Activated naive CD4-positive, alpha-beta T cell treated with anti-CD3 and anti-CD28 coated beads for 36 hours (primary cell): ENCODE measurements at regions not wholly inside any gene's neighbourhood (a gene's known extent, or its start where the extent isn't known, plus 50 kb on each side); places are given as distances from the start of the nearest gene placed in this dataset.

Source experiments
- CTCF ChIA-PET: fragments of 350-600 bp; sonication (Branson Sonifier 250); formaldehyde crosslinking; loops from one replicate; lab custom pipeline; 2021; ENCODE audit warnings: antibody characterized with exemption; lab: Charles Lee
- DNase-seq: peaks from one replicate; pipeline ENCODE4 v3.0.0-alpha.2; 2020
- H3K27ac Mint-ChIP-seq: one replicate; pipeline ENCODE4 v1.8.0; 2021; ENCODE audit warnings: mild to moderate bottlenecking, mixed read lengths
- H3K27me3 Mint-ChIP-seq: one replicate; pipeline ENCODE4 v1.8.0; 2021; ENCODE audit warnings: low read depth, mixed read lengths
- H3K36me3 Mint-ChIP-seq: one replicate; pipeline ENCODE4 v1.8.0; 2021; ENCODE audit warnings: low read depth, mixed read lengths
- H3K4me1 Mint-ChIP-seq: one replicate; pipeline ENCODE4 v1.8.0; 2021; ENCODE audit warnings: low read depth, mixed read lengths
- H3K4me3 Mint-ChIP-seq: one replicate; pipeline ENCODE4 v1.8.0; 2021; ENCODE audit warnings: mild to moderate bottlenecking, moderate library complexity, mixed read lengths
- H3K9me3 Mint-ChIP-seq: one replicate; pipeline ENCODE4 v1.8.0; 2021; ENCODE audit warnings: mixed read lengths
- intact Hi-C: fragments of 100-400 bp; cut with micrococcal nuclease; formaldehyde crosslinking; loops from one replicate; pipeline ENCODE4 v1.15.1; 2023

DNA sequence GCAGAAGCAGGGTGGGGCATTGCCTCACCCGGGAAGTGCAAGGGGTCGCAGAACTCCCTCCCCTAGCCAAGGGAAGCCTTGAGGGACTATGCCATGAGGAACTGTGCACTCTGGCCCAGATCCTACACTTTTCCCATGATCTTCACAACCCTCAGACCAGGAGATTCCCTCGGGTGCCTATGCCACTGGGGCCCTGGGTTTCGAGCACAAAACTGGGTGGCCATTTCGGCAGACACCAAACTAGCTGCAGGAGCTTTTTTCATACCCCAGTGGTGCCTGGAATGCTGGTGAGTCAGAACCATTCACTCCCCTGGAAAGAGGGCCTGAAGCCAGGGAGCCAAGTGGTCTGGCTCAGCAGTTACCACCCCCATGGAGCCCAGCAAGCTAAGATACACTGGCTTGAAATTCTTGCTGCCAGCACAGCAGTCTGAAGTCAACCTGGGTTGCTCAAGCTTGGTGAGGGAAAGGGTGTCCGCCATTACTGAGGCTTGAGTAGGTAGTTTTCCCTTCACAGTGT lies 573.7 kb upstream of the ANO3 start:
- H3K9me3 Mint-ChIP-seq: peaks cover 6% of the 10 kb centered on the region
- no peak overlapping the region for H3K4me3 Mint-ChIP-seq
- CTCF ChIA-PET: no interaction called here
- no peaks in the 10 kb centered on the region for H3K36me3 Mint-ChIP-seq
- intact Hi-C loops: no loop called here
- no peaks in the 10 kb centered on the region for H3K27me3 Mint-ChIP-seq
- H3K27ac Mint-ChIP-seq: no peak overlapping the region
- DNase-seq: no peak
- no peaks in the 10 kb centered on the region for H3K4me1 Mint-ChIP-seq

DNA sequence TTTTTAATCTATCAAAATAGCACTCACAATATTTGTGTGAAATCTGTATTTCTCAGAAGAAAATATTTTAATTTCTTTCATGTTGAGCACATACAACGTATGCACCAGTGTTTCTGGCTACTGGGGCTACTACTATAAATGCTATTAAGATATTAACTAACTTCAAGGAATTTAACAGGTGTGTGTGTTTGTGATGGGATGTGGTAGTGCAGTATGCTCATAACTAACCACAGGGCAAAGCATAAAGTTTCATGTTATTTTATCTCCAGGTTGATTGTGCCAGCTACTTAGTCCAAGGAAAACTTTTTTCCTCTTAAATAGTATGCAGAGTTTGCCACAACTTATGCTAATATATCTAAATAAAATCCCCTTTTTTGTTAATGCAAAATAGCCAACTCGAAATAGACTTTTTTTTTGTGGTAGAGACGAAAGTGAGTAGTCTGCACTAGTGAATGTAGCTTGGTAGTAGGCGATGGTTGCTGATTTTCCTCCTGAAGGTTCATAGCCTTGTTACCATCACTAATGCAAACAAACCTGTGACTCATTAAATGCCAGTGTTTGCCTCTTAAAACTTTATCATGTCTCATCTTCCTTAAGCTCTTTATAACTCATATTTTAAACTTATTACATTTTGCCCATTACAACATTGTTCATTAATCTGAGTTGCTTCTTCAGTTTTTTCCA lies 565.5 kb upstream of the ANO3 start:
- Mint-ChIP-seq H3K4me3 (no peak overlapping the region), H3K9me3 (peaks cover 8% of the 10 kb centered on the region), H3K4me1 (no peaks in the 10 kb centered on the region), H3K27ac (no peak overlapping the region), H3K36me3 (no peaks in the 10 kb centered on the region), H3K27me3 (no peaks in the 10 kb centered on the region)
- intact Hi-C loops: no loop called here
- CTCF ChIA-PET: no interaction called here
- no peak for DNase-seq

DNA sequence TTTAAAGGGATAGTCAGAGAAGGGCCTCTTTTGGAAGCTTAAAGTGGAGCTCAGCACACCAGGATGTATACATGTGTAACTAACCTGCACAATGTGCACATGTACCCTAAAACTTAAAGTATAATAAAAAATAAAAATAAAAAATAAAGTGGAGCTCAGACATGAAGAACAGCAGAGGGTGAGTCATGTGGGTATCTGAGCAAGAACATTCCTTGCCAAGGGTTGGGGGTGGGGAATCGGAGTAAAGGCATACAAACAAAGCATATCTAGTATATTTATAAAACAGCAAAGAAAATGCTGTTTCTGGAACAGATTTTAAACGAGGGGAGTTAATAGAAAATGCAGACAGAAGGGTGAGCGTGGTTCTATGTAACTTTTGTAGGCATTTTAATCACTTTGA lies 562.6 kb upstream of the ANO3 start:
- H3K4me3 Mint-ChIP-seq: no peak overlapping the region
- no peak for DNase-seq
- intact Hi-C loops: no loop called here
- H3K36me3 Mint-ChIP-seq: no peaks in the 10 kb centered on the region
- H3K4me1 Mint-ChIP-seq: no peaks in the 10 kb centered on the region
- H3K27me3 Mint-ChIP-seq: no peaks in the 10 kb centered on the region
- H3K9me3 Mint-ChIP-seq: peaks cover 5% of the 10 kb centered on the region
- H3K27ac Mint-ChIP-seq: no peak overlapping the region
- CTCF ChIA-PET: no interaction called here

DNA sequence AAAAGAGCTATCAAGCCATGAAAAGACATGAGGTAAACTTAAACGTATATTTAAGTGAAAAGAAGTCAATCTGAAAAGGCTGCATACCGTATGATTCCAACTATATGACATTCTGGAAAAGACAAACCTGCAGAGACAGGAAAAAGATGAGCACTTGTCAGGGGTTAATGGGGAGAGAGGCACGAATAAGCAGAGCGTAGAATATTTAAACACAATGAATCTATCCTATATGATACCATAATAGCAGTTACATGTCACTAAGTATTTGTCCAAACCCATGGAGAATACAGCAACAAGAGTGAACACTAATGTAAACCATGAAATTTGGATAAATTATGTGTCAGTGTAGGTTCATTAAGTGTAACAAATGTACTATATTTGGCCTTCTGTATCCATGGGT lies 560.3 kb upstream of the ANO3 start:
- H3K36me3 Mint-ChIP-seq: no peaks in the 10 kb centered on the region
- CTCF ChIA-PET: no interaction called here

DNA sequence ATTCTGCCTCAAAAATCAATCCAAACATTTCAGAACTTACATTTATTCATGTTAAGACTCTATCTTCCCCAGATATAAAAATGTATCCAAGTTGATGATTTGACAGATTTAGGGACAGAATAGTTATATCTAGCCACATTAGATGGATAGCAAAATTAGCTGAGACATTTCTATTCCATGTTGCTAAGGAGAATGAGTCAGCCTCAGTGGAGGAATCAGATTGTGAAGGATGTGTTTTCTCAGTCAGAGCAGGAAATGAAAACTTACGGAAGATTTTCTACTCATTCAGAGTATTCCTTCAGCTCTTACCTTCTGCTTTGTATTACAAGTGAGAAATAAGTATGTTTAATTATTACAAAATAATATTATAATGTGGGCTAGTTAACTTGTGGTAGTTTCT lies 556.3 kb upstream of the ANO3 start:
- CTCF ChIA-PET: no interaction called here
- Mint-ChIP-seq H3K9me3 (peaks cover 5% of the 10 kb centered on the region), H3K4me3 (no peak overlapping the region), H3K36me3 (no peaks in the 10 kb centered on the region), H3K27ac (no peak overlapping the region), H3K27me3 (no peaks in the 10 kb centered on the region), H3K4me1 (no peaks in the 10 kb centered on the region)
- intact Hi-C loops: no loop called here
- no peak for DNase-seq

More for the DNA sequence above, 560.3 kb upstream of the ANO3 start:
- H3K4me1 Mint-ChIP-seq: no peaks in the 10 kb centered on the region
- intact Hi-C loops: no loop called here
- H3K4me3 Mint-ChIP-seq: no peak overlapping the region
- DNase-seq: no peak
- H3K27ac Mint-ChIP-seq: no peak overlapping the region
- H3K27me3 Mint-ChIP-seq: no peaks in the 10 kb centered on the region
- H3K9me3 Mint-ChIP-seq: peaks cover 5% of the 10 kb centered on the region

DNA sequence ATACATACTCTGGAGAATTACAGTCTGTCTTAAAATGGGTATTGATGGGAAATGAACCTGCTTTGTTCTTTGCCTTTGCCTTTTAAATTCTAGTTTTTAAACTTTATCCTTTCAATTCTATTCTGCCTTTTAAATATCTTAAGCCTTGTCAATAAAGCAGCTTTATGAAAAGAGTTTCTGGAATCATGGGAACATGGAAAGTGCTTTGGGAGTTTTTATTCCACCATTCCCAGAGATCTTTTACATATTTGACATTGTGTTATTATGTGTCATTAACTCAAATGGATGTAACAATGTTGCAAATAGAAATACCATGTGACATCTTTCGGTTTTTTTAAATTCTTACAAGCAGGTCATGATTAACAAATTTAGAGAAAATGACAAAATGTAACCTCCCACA lies 555.7 kb upstream of the ANO3 start:
- no peaks in the 10 kb centered on the region for H3K36me3 Mint-ChIP-seq
- H3K4me3 Mint-ChIP-seq: no peak overlapping the region
- H3K4me1 Mint-ChIP-seq: no peaks in the 10 kb centered on the region
- H3K27ac Mint-ChIP-seq: no peak overlapping the region
- H3K9me3 Mint-ChIP-seq: no peaks in the 10 kb centered on the region
- no peak for DNase-seq
- intact Hi-C loops: no loop called here
- CTCF ChIA-PET: no interaction called here
- no peaks in the 10 kb centered on the region for H3K27me3 Mint-ChIP-seq

DNA sequence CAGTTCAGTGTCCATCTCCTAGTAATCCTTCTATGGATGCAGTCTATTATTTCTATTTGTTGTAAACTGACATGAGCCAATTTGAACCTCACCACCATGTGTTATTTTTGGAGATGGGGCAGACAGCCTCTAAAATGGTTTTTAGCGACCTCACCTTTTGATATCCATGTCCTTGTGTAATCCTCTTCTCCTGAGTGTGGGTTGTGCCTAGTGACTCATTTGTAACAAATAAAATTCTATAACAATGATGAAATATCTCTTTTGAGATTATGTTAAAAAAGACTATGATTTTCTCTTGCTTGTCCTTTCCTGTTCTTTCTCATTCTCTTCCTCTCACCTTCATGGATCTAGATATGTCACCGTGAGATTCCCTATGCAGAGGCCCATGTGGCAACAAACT lies 554.6 kb upstream of the ANO3 start:
- no peak overlapping the region for H3K27ac Mint-ChIP-seq
- intact Hi-C loops: no loop called here
- no peaks in the 10 kb centered on the region for H3K36me3 Mint-ChIP-seq
- peaks cover 3% of the 10 kb centered on the region for H3K9me3 Mint-ChIP-seq
- no peaks in the 10 kb centered on the region for H3K4me1 Mint-ChIP-seq
- H3K27me3 Mint-ChIP-seq: no peaks in the 10 kb centered on the region
- CTCF ChIA-PET: no interaction called here
- no peak for DNase-seq
- no peak overlapping the region for H3K4me3 Mint-ChIP-seq

DNA sequence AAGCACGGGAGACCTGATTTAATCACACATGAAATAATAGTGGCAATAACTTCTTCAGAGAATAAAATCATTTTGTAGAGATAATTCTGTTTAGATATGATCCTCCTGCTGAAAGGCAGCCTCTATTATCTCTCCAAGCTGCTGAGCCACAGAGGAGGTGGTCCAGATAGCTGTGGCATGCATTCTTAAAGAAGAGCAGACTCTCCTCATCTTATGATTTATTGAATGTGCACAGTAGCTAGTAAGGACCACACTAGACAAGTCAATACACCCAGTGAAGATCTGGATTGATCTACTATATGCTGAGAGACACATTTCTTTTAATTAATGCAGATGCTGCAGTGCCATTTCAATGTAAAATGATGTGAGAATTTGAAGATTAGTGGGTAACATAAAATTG lies 552.9 kb upstream of the ANO3 start:
- no peaks in the 10 kb centered on the region for H3K27me3 Mint-ChIP-seq
- DNase-seq: no peak
- H3K9me3 Mint-ChIP-seq: peaks cover 6% of the 10 kb centered on the region
- H3K4me3 Mint-ChIP-seq: no peak overlapping the region
- CTCF ChIA-PET: no interaction called here
- intact Hi-C loops: no loop called here
- no peaks in the 10 kb centered on the region for H3K4me1 Mint-ChIP-seq
- no peaks in the 10 kb centered on the region for H3K36me3 Mint-ChIP-seq
- no peak overlapping the region for H3K27ac Mint-ChIP-seq

DNA sequence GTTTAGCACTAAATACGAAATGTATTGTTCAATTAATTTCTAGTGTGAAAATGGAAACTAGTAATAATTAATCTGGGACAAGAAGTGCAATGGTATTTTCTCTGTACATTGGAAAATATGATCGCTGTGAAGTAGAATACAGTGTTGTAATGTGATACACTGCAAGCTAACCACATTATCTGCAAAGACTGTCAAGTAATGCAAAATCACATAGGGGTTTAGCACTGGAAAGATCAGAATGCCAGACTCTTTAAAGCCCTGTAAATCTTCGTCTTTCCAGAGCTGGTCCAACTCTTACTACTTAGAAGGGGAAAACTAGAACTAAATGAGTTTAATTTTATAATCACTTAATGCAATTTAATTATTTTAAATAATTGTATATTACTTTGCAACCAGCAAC lies 544.5 kb upstream of the ANO3 start:
- H3K4me3 Mint-ChIP-seq: no peak overlapping the region
- DNase-seq: no peak
- H3K27me3 Mint-ChIP-seq: no peaks in the 10 kb centered on the region
- no peaks in the 10 kb centered on the region for H3K36me3 Mint-ChIP-seq
- H3K9me3 Mint-ChIP-seq: peaks cover 7% of the 10 kb centered on the region
- CTCF ChIA-PET: no interaction called here
- intact Hi-C loops: no loop called here
- no peak overlapping the region for H3K27ac Mint-ChIP-seq
- no peaks in the 10 kb centered on the region for H3K4me1 Mint-ChIP-seq

DNA sequence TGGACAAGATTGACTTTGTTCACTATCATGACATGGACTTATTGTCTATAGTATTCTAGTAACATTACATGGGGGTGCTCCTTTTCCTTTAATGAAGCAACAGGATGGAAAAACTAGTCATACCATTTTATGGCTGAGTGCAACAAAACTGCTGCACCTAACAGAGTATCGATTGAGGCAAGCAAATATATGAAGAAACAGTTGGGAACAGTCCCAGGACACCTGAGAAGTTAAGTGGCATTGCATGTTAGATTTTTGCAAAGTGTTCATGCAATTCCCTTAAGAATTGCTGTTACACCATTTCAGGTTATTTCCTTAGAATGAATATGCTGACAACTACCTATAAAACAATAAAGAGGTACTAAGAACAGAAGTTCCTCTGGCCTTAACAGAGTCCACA lies 541.5 kb upstream of the ANO3 start:
- Mint-ChIP-seq H3K9me3 (peaks cover 1% of the 10 kb centered on the region), H3K4me1 (no peaks in the 10 kb centered on the region), H3K27me3 (no peaks in the 10 kb centered on the region), H3K4me3 (no peak overlapping the region), H3K27ac (no peak overlapping the region), H3K36me3 (no peaks in the 10 kb centered on the region)
- DNase-seq: no peak
- intact Hi-C loops: no loop called here
- CTCF ChIA-PET: no interaction called here

DNA sequence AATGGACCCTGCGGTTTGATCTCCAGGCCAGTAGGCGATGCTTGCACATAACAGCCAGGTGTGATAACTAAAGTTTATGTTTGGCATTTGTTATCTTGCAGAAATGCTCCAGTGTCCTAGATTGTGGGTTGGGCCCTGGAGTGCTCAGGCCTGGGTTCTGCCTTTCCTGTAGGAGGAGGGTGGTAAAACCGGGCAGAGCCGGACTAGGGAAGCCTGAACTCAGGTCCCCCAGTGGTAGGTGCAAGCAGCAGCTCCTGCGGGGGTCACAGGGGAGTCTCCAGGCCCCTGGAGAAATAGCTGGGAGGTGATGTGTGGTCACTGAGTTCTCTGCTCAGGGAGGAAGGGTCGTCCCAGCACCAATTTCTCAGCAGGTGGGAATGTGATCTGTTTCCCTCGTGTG lies 538.3 kb upstream of the ANO3 start:
- no peak for DNase-seq
- intact Hi-C loops: no loop called here
- H3K4me3 Mint-ChIP-seq: no peak overlapping the region
- no peaks in the 10 kb centered on the region for H3K36me3 Mint-ChIP-seq
- H3K9me3 Mint-ChIP-seq: peaks cover 1% of the 10 kb centered on the region
- CTCF ChIA-PET: no interaction called here
- no peaks in the 10 kb centered on the region for H3K27me3 Mint-ChIP-seq
- H3K27ac Mint-ChIP-seq: no peak overlapping the region
- no peaks in the 10 kb centered on the region for H3K4me1 Mint-ChIP-seq

DNA sequence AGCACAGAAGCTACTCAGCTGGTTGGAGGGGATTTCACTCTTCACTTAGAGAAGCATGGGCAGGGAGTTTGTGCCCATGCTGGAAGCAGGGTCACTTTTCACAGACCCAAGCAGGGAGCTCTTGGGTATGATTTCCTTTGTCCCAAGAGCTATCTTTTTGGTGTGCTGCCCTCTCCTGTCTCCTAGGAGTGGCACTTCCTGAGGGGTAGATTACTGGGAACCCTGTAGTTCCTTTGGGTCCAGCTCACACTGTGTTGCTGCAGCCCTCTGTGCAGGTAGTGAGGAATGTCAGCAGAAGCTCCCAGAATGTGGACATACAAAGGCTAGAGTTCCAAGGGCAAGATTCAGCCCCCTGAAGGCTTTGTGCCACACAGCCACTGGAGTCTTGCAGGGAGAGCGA lies 537.1 kb upstream of the ANO3 start:
- Mint-ChIP-seq H3K9me3 (no peaks in the 10 kb centered on the region), H3K4me1 (no peaks in the 10 kb centered on the region), H3K27me3 (no peaks in the 10 kb centered on the region), H3K4me3 (no peak overlapping the region), H3K27ac (no peak overlapping the region), H3K36me3 (no peaks in the 10 kb centered on the region)
- CTCF ChIA-PET: no interaction called here
- DNase-seq: no peak
- intact Hi-C loops: no loop called here

DNA sequence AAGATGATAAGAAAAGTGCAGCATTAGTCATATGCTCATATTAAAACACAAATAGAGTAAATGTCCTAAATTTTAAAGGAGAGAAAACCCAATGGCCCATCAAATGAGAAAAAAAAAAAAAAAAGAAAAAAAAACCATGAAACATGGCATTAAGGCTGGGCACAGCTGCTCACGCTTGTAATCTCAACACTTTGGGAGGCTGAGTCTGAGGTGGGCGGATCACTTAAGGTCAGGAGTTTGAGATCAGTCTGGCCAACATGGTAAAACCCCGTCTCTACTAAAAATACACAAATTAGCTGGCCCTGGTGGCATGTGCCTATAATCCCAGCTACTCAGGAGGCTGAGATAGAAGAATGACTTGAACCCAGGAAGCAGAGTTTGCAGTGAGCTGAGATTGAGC lies 515.5 kb upstream of the ANO3 start:
- H3K27me3 Mint-ChIP-seq: no peaks in the 10 kb centered on the region
- CTCF ChIA-PET: no interaction called here
- no peaks in the 10 kb centered on the region for H3K4me1 Mint-ChIP-seq
- no peak overlapping the region for H3K27ac Mint-ChIP-seq
- H3K4me3 Mint-ChIP-seq: no peak overlapping the region
- DNase-seq: no peak
- H3K36me3 Mint-ChIP-seq: no peaks in the 10 kb centered on the region
- intact Hi-C loops: no loop called here
- peaks cover 8% of the 10 kb centered on the region for H3K9me3 Mint-ChIP-seq
